Activated naive CD4-positive, alpha-beta T cell treated with anti-CD3 and anti-CD28 coated beads, Interleukin-2, amount 50 U/mL, for 16 hours (primary cell): ENCODE measurements at regions not wholly inside any gene's neighbourhood (a gene's known extent, or its start where the extent isn't known, plus 50 kb on each side); places are given as distances from the start of the nearest gene placed in this dataset.

ENCODE experiments used
- DNase-seq: peaks from one replicate; pipeline ENCODE4 v3.0.0-alpha.2; 2020

DNA sequence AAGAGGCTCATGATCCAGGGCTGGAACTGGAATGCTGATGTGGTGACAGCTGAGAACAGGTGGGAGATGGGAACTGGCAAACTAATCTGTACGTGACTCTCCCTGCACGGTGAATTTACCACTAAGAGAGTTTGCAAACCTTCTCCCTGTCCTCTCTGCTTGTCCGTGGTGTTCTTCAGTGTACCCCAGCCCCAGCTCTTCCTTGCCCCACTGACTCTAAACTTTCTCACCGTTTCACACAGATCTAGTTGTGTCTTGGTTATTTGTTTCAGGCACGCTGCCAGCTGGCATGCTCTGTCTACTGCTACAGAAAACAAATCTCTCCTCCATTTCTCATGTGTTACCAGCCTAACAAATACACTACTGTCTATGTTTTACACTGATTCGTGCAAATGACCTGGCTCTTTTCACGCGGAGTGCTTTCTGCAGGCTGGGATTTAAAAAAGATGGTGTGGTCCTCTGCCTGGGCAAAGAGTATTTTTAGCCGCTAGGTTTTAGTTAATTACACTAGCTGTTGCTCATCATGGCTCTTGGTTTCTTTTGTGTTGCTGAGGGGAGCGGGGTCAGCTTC is 192.7 kb upstream of the LRIG1 start:
- no peak for DNase-seq

DNA sequence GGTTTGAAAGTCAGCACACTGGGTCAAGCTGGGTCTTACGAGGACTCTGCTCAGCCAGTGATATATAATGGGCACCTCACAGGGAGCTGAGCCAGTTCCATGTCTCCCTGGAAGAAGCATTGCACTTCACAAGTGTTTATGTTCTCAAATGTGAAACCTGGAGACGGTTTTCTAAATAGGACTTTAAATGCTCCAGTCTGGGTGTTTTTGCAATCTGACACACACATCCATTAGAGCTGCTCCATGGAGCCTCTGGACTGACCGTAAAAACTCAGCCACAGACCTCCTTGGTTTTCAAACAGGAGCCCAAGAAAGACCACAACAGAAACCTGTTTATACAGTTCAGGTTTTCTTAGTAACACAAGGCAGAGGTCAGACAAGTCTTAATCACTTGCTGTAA is 201.3 kb upstream of the LRIG1 start:
- no peak for DNase-seq

DNA sequence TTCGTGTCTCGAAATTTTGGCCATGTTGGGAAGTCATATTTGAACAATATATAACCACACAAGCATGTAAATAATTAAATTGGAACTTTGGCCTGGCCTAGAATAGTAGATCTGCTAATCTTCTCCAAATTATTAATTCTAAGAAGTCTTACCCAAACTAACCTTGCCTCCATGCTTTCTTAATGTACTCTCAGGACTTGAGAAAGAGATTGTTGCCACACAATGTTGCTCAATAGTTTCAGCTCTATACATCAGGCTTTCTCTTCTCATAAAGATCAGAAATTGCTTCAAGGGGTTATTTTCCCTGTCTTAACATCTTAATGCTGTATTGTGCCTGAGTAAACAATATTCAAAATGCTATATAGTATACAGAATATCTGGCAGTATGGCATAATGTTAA is 202.7 kb upstream of the LRIG1 start:
- DNase-seq: no peak

DNA sequence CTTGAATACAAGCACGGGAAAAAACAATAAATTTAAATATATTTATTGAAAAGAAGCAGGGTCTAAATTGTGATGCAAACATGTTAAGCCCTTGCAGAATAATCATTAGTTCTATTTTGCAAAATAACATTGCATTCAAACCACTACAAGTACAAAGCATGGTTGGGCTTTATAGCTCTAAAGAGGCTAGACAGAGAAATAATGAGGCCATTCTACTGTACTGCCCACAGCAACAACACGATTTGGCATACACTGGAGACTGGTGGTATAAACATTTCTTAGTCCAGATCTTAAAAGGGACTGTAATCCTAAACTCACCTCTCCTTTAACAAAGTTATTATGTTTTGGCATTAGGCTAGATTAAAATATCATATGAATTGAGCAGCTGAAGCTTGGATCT is 204.3 kb upstream of the LRIG1 start:
- no peak for DNase-seq

DNA sequence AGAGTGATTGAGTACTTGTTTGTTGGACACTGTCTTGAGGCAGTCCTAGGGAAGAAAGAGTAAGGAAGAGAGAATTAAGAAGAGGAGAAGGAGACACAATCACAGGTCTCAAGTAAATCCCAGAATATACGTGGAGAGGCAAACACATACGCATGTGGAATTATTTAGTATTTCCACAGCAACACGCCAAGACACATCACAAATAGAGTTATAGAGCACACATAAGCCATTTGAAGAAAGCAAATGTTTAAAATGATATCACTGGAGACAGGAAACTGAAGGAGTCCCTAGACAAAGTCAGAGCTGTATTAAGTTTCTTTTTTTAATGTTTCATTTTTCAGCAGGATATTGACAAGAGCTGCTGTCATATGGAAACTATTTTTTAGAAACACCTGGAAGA is 206.1 kb upstream of the LRIG1 start:
- DNase-seq: no peak

DNA sequence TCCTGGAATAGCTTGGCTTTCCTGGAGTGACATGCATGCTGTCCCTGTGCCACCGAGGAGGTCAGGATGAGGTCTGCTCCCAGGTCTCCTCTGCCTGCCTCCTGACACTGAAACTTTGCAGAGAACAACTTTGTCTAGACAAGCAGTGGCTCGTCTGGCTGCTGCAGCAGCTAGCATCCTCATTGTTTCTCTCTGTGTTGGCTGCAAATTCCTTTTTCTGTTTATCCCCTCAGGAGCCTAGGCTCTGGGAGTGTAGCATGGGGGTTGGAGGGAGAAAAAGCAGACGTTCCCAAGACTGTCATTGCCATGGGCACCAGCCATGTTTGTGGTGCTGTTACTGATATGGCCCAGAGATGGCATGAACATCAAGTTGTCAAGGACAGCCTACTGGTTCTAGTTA is 208.7 kb upstream of the LRIG1 start:
- DNase-seq: no peak

DNA sequence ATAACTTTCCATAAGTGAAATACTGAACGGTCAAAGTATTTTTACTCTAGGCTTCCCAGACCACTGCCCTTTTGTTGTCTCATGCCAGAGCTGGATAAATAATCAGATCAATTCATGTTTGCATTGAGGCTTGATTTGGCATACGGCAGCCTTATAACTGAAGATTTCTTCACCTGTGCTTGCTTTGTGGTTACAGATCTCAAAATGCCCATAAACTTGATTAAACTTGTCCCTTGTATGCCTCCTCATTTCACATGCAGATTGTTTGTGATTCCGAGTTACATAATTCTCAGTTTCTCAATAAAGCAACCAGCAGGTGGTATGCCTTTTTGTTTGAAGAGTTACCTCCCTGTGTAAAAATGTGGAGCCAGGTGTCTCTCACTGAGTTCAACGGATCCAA is 211.4 kb upstream of the LRIG1 start:
- no peak for DNase-seq

DNA sequence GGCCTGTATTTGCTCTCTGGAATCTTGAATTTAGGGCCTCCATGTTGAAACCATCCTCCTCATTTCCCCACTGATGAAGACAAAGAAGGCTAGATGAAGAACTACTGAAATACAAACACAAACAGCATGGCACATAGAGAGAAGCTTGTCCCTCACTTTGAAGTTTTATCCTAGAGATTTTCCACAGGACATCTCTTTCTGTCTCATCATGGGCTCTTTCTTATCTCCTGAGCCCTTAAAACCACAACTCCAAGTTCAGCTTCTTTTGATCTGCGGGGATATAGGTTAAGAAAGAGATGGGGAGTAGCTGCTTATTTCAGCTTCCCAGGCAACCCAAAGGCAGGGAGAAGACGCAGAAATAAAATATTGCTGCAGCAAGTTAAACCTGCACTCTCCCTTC is 213.1 kb upstream of the LRIG1 start:
- DNase-seq: no peak

DNA sequence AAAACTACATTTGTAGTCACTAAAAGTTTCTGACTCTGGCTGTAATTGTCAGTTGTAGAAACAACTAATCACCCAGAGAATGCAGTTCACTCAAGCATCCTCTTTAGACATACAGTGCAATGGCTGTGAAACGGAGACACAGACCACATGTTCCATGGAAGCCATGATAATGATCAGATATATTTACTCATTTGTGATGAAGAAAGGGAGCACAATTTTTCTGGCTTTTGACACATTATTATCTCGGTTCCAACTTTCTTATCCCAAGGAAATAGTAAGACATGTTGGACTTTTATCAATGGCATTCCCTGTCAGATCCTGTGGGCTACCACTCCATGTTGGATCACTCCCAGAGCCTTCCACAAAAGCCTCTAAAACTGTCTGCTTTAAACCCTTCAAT is 215.0 kb upstream of the LRIG1 start:
- no peak for DNase-seq

DNA sequence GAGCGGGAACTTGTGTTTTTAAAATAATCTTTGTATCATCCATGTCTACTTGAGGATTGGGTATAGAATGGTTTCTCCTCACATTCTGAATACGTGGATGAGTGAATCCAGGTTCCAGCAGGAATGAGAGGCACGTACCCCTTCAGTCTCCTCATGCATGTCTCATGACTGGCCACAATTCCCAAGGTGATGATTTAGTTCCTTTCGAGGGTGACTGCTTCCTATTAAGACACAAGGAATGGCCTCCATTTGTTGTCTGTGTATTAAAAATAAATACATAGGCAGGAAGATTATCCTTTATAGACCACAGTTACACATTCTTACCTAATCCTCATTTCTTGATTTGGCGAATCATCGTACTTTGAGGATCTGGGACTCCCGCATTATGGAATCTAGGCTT is 217.0 kb upstream of the LRIG1 start:
- DNase-seq: no peak

DNA sequence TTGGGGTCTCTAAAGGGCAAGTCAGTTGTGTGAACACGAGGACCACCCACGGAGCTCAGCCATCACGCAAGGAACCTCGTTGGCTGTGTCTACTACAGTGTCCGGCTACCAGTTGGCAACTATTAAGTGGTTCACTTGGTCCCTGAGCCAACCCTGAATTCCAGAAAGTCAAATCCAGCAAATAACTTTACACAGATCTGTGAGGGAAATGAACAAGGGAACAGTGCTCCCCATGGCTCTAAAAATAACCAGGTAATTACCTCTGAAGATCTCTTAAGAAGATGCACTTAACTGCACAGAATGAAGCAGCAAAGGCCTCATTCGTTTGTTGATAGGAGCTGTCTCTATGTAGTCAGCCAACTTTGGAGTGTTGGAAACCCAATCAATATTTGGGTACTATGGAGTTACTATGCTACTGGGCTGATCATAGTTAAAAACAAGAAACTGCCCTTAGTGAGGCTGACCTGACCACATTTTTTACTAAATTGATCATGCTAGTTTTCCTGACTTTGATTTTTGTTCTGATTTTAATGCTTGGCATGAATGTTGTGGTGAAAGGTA is 219.1 kb upstream of the LRIG1 start:
- no peak for DNase-seq

DNA sequence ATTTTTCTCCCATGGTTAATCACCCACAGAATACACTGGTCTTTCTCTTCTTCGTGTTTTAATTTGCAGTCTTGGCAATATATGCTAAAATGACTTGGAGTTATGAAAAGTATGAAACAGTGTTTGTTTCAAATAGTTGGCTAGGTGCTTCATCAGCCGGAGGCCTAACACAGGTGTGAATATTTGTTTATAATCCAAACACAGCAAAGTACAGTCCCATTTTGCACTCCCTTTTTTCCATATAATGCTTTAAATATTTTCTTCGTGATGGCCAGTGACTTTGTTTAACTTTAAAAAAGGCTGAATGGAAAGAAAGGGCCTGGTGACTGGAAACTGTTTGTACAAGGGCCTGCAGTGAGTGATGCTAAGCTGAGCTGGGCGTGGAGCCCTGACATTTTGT is 219.7 kb upstream of the LRIG1 start:
- no peak for DNase-seq

DNA sequence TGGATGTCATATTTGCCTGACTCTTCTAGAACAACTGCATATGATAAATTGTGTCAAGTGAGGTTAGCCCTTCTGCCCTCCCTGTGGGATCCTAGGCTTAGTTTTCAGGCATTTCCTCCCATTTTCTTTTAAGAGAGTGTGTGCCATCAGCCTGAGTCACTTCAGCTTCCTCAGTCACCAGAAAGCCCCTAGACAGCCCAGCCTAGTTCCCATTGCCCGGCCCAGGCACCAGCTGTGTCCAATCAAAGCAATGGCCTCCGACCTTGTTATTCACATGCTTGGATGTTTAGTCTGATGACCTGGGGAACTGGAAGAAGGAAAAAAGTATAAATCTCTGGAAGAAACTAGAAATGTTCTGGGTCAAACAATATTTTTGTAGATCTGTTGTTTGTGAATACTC is 221.9 kb upstream of the LRIG1 start:
- DNase-seq: no peak

DNA sequence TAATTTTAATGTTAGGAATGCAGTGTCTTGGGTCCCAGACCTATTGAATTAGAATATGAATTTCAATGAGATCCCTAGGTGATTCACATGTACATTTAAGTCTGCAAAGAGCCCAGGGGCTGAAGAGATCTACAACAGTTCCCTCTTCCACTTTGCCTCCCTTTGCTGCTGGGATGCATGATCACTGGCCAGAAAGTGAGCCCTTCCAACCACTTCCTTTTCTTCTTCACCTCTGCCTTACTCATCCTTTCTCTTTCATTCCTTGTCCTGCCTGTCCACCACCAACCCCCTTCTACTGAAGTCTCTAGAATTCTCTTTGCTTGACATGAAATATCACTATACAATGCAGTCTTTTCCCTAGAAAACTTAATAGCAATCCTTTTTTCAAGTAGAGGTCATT is 222.4 kb upstream of the LRIG1 start:
- no peak for DNase-seq

DNA sequence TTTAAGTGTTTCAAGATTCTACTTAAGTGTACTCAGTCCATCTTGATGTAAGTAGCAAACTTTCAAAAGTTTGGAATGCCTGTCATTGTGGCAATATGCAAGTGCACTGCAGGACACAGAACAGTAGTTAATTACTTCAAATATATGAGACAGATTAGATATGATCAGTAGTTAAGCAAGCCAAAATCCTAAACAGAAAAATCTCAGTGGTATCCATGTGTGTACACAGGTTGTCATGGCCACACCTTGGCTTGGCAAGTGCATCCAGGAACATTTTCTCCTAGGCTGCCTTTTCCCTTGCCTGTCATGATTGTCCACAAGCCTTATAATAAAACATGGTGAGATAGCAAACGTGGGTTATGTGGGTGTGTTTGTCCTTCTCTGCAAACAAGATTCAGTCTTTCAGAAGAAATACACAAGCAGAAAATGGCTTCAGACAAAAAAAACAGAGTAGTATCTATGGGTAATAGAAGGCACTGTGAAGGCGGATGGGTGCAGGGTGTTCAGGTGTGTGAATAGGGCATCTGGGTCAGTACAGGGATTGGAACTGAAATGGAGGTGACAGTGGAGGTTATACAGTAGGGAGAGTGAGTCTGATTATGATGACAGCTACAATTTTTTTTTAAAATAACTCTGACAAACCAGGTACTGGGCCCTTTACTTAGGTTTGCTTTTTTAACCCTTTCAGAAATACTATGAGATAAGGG is 229.0 kb upstream of the LRIG1 start:
- DNase-seq: no peak

DNA sequence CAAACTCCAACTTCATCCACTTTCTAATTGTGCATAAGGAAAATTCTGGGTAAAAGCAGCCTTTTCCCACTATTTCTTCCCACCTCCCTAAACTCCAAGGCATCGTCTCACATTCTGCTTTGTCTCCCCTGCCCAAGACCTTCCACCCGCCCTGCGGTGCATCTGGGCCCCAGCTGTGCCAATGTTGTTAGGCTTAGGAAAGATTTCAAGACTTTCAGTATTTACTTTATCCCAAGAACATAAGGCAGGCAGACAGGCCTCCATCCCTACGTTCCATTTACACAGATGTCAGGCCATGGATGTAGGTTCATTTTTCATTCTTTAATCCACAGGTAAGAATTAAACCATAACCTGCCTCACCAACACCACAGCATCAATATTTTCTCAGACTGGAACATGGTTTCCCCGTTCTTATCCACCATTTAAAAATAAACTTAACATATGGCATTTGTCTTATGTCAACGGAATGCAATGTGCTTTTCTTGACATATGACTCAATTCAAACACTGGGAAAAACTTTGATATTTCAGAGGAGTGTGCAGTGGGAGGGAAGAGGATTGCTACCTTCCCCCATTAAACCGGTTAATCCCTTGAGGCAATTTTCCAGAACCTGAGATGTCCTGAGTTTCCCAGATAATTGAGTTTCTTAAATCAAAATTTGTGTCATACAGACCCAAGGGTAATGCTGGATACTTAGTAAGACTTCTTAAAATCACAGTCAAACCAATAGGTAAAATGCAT is 238.0 kb upstream of the LRIG1 start:
- no peak for DNase-seq

DNA sequence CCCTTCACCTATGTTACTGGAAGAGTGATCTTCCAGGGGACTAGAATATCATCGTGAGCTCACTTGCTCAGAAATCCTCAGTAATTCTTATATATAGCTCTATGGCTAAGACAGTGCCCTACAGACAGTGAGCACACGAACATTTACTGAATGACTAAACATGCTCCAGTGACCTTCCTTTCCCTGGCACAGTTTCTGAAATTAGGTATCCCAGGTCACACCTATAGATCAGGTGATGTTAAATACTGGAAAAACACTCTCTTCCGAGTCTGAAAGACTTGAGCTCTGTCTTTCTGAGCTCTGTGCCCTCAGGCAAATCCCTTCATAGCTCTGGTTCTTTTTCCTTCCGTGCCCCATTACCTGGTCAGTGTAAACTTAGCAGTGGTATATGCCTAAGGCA is 239.4 kb upstream of the LRIG1 start:
- DNase-seq: no peak

DNA sequence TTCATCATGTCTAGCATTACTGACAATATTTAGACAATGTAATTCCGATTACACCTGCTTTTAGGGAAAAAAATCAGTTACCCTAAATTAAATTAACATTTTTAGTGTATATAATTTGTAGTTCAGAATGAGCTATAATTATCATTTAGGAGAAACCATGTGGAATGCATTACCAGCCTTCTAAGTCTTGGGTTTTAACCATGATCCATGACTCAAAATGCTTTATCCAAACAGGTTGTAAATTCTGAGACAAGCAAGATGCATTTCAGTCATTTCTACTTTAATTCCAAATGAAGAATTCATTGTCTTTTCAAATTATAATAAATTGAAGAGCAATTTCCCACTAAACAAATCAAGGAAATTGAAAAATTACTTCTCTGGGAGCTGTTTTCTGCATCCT is 243.7 kb upstream of the LRIG1 start:
- DNase-seq: no peak

DNA sequence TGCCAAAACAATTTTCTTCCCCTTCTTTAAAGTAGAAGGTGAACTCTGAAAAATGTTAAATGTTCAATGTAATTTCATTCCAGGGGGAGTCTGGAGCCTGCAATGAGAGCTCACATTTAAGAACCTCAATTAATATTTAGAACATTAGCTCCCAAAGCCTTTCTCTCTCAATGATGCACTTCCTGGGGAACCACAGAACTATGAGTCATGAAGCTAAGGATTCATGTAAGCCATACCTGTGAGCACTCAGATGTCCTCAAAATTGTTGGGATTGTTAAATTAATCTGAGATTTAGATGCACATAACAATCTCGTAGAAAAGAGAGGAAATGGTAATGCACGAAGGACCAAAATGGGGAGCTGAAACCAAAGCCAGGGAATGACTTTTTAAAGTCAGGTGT is 244.2 kb upstream of the LRIG1 start:
- no peak for DNase-seq

DNA sequence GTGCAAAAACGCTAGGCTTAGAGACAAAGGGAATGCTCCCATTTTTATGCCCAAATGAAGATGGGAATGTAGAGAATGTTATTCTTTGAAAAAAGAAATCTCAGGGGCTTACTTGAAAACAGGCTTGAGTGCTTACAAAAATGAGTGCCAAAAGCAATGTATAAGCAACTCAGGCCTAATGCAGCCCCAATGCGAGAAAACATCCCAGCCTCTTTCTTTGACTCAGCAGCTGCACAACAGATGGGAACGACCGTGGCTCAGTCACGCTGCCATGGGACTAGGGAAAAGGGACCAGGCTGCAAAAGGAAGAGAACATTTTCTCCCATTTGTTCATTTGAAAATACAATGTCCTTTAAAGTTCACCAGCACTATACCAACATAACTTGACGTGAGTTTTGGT is 246.4 kb upstream of the LRIG1 start:
- no peak for DNase-seq

DNA sequence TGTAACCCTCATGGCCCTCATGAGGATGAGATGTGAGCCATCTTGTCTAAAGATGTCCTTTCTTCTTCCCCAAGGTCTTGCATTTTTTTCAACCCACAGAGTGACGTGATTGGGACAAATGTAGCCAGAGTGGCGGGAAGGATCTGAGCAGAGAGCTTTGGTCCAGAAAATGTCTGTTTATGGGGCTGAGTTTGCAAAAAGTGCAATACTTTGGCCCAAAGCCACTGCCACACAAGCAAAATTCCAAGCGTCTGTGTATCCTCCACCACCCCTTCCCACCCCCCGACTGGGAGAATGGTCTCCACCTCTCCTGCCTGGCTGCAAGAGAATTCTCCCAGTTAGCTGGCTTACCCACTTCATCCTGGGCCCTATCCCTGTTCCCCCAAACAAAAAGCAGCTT is 246.9 kb upstream of the LRIG1 start:
- no peak for DNase-seq

DNA sequence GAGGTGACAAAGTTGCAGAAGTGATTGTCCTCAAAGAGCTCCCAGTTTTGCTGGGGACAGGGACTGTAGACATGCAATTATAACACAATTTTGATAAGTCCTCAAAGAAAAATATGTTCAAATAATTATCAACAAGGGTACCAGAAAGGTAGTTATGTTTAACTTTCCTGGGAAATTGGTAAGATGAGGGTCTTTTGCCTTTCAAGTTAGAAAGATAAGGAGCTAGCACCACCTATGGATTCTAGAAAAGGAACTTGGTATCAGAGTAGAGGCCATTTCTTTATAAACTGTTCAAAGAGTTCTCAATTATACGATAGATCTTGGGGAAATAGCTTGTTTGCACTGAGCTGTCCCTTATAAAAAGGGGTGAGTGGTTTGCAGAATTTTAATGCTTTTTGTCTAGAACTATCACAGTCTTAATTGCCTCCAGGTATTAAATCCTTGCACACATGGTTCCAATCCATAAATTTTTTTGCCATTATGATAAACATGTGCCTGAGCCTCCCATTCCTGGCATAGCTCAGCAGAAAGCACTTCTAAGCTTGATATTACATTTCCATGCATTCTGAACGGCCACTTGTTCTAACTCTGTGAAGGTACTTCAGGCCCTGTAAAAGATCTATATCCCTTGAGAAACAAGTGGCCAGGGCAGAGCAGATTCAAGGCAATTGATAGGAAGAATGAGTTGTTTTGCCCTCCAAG is 247.5 kb upstream of the LRIG1 start:
- no peak for DNase-seq

DNA sequence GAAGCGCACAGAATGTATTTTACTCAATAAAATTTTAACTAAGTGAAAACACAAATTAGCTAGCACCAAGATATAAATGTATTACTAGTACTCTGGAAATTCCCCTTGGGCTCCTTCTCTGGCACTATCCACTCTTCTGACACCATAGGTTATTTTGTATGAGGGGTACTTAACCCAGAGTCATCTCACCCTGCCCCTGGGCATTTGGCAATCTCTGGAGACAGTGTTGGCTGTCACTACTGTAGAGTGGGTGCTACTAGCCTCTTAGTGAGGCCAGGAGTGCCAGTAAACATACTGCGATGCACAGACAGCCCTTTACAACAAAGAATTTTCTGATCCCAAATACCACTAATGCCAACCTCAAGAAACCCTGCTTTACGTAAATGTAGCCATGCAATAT is 246.3 kb upstream of the KBTBD8 start:
- no peak for DNase-seq

DNA sequence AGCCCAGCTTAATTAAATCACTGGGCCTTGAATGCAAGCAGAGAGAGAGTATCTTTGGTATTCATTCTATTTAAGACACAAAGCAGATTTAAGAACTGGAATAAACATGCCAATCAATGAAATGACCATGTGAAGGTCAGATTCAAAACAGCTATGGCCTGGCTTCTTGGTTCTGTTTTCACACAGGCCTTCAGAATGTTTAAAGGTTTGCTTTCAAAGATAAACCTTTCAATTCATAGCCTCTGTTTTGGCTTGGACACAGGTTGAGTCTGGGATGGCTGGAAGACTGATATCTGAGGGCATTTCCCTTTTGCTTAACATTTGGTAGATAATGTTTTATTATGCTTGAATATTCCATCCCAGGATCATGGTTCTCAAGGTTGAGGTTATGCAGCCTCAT is 244.4 kb upstream of the KBTBD8 start:
- DNase-seq: no peak
